C1 segment of cervical spinal cord (tissue), 14 donors: ENCODE measurements at regions not wholly inside any gene's neighbourhood (a gene's known extent, or its start where the extent isn't known, plus 50 kb on each side); places are given as distances from the start of the nearest gene placed in this dataset.
"Not testable (repeated sequence)": the region's sequence is repeated elsewhere in the genome, so short reads cannot be mapped to it uniquely, and the experiment has no call there.

Experiments
- DNase-seq, 14 donors: peaks; one replicate each; lab custom pipeline; 2025; lab: John Stamatoyannopoulos, UW

DNA sequence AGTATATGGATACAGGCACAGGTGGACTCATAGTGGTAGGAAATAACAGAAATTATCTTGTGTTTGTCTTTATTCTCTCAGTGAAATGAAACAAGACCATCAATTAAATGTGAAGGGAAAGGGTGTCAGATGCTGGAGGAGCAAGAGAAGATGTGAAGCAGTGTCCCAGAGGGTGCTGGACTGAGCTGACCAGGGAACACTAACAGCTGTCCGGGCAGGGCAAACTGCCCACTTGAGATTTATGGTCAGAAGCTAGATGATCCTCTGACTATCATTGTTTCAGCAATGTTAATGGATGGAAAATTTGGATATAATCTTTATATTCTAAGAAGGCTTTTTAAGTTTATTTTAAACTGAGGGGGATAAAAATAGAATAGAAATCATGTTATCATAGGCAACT, 267.2 kb upstream of the SLC7A11 start:
- no peak for DNase-seq

- DNase-seq: no peak
Measured at GRCh38 chr4:138507522-138507921, 265.4 kb upstream of the SLC7A11 start.

GRCh38 chr4:138501614-138502013, 259.5 kb upstream of the SLC7A11 start:
- no peak for DNase-seq

DNA sequence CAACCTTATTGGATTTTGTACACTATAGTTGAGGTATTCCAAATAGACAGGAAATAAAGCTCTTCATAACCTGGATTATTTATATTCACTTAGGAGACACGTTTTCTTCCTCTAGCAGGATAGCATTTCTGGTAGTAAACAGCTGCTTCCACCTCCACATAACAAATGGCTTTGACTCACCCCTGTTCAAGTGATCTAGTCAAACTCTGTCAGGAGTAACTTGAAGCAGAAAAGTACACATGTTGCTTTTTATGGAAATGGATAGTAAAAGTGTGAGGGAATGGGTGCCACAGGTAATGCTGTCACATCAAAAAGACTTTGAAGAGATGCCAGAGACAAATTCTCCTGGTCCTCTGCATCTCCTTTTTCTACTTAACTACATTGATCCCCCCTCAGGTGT, 258.7 kb upstream of the SLC7A11 start:
- DNase-seq: no peak

DNA sequence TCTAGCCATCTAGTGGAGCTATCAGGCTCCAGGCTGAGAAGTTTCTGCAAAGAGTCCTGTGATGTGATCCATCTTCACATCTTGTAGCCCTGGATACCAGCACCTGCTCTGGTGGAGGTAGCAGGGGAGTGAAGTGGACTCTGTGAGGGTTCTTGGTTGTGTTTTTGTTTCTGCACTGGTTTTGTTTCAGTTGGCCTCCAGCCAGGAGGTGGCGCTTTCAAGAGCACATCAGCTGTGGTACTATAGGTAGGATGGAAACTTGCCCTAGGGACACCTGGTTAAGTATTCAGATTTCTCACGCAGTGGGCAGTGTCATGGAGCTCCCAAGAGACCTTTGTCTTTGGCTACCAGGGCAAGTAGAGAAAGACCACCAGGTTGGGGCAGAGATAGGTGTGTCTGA, 257.5 kb upstream of the SLC7A11 start:
- DNase-seq: no peak

- DNase-seq: peak in 3 of 14 donors; percentile 2 to 25 (median 6)
Measured at GRCh38 chr4:138494931-138495330, 252.8 kb upstream of the SLC7A11 start.

DNA sequence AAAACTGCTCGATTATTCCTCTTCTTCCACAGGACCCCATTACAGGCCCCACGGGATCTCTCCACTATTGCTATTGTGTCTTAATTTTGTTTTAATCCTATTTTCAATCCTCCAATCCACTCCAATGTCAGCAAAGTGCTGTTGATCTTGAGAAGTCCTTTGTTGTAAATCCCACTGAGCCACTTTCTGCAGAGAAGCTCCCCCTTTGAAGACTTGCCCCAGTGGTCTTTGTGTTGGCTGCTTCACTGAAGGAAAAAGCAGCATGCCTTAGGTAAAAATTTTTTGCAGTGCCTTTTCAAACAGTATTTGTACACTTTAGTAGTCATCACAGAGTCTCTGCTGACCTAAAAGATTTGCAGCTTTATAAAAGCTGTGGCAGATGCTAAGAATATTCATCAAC, 252.0 kb upstream of the SLC7A11 start:
- no peak for DNase-seq

DNA sequence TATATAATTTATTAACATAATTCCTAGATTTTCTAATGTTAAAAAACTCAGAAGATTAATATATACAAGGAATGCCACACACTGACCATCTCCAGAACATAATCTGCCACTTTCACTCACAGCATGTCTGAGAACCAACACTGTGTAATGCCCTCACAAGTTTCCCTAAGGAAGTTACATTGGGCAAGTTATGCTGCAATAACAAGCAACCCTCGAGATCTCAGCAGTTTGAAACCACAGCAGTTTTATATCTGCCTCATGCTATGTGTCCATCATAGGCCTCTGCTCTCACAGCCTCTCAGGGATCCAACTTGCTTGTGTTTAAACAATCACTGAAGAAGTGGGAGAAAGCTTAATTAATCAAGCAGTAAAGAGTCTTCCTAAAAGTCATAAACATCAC, 250.0 kb upstream of the SLC7A11 start:
- DNase-seq: no peak

GRCh38 chr4:138488533-138488932, 246.4 kb upstream of the SLC7A11 start:
- no peak for DNase-seq

DNA sequence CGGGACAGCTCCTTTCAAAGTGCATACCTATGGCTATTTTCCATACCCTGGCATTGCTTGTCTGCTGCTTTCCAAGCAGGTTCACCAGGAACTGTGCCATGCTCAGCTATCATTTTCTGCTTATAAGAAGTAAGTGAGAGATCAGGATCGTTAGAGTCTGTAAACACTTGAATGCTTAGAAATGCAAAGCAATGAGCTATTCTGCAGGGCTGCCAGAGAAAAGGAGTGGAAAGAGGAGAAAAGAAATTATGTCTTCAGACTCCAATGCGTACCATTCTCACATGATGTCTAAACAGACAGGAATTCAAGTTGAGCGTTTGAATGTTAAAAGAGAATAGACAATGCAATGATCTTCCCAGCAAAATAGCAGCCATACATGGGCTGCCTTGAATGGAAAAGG, 245.5 kb upstream of the SLC7A11 start:
- DNase-seq: no peak

DNA sequence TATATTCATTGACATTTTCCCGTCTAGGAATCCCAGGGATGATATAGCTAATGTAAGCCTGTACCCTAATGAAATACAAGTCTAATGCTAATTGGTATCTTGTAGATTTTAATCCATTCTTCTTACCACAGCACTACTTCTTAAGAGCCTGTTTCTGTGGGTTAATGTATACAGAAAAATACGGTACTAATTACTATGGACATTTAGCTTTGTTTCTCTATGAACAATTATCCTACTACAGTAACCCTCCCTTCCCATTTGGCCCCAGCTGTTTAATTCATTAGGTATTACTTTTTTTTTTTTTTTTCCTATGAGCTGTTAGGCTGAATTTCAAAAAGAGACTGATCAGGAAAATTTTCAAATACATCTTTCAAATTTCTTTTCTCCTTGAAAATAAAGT, 245.1 kb upstream of the SLC7A11 start:
- DNase-seq: no peak

- no peak for DNase-seq
Measured at GRCh38 chr4:138485498-138485897, 243.3 kb upstream of the SLC7A11 start.

DNA sequence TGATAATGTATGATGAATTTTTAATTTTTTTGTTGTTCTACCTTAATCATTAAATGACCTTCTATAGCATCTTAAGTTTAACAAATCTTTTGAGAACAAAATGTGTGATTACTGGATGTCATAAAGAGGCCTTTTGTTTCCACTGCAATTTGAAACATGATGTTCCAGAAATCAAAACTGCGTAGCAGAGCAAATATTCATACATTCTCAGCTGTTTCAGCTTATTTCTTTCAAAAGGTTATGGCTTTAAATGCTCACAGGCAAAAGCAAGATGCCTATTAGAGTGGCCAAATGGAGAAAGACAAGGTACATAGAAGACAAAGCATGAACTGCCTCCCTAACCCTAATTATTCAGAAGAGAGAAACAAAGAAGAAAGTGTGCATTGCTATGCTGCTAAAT, 233.0 kb upstream of the SLC7A11 start:
- DNase-seq: no peak

DNA sequence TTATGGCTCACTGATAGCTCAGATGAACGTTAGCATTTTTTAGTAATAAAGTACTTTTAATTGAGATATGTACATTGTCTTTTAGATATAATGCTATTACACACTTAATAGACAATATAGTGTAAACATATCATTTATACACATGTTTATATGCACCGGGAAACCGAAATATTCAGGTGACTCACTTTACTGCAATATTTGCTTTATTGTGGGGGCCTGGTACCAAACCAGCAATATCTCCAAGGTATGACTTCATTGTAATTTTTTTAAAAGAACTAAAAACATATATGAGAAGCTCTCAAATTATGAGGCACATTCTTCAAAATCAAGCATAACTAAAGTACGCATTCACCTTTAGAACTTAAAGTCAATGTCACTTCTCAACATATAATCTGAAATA, 231.2 kb upstream of the SLC7A11 start:
- no peak for DNase-seq

- no peak for DNase-seq
Measured at GRCh38 chr4:138460477-138461414, 218.6 kb upstream of the SLC7A11 start.

GRCh38 chr4:138458751-138459150, 216.6 kb upstream of the SLC7A11 start:
- DNase-seq: no peak

- not testable (repeated sequence) for DNase-seq
Measured at GRCh38 chr4:138456349-138456748, 214.2 kb upstream of the SLC7A11 start.

- DNase-seq: no peak
Measured at GRCh38 chr4:138455097-138455496, 212.9 kb upstream of the SLC7A11 start.

GRCh38 chr4:138452826-138453225, 210.7 kb upstream of the SLC7A11 start:
- no peak for DNase-seq

- DNase-seq: no peak
Measured at GRCh38 chr4:138451276-138451663, 209.1 kb upstream of the SLC7A11 start.

DNA sequence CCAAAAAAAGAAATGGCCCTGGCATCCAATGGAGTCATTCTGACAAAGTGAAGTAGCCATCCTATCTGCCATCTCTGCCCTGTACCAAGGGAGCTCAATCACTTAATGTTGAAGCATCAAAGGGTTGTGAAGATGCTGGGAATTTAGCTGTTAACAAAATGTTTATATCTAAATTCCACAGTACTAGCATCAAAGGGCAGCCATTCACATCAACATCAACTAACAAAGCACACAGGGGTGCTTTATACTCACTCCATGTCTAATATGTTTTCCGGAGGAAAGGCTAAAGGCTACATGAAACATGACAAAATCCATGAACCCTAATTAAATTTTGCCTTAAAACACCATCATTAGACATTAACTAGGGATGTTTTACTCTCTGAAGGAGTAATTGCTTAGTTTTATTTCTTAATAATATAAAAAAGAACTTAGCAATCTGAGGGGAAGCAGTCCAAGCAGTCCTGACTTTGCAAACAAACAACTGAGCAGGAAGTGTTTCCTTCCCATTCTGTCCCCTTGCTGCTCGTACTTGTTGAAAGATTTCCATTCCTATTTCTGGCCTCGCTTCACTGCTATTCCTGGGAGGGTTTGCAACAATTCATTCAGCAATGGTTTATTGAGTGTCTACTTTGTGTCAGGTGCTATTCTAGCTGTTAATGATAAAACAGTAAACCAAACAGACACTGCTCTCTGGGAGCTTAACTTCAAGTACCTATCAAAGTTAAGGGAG, 208.6 kb upstream of the SLC7A11 start:
- DNase-seq: no peak

DNA sequence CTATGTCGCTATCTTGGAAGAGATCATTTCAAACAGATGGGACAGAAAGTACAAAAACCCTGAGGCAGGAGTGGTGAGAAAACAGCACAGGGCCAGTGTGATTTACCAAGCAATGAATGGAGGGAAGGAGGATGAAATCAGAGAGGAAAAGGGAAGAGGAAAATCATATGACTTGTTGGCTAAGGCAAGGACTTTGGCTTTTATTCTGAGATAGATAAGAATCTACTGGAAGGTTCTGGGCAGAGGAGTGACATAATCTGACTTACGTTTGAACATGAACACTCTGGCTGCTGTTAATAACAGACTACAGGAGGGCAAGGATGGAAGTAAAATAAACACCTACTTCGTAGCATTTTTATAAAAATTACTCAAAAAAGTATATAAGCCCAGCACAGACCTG, 207.8 kb upstream of the SLC7A11 start:
- no peak for DNase-seq

DNA sequence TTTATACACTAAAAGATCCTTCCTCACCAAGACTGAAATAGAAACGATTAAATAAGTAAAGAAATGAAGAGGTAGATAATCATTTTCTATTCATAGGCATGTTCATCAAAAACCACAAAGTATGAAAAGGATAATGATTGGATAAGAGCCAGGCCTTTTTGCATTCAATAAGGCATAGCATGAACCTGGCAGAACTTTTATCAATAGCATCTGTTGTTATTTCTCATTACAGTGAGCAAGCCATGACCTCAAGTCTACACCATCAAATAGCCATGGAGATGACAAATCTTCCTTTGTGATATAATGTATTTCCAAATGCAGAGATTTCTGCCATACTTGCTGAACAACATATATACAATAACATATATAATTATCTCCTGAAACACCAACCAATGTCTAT, 206.0 kb upstream of the SLC7A11 start:
- no peak for DNase-seq
